HEK293T (cell line): ENCODE measurements at regions not wholly inside any gene's neighbourhood (a gene's known extent, or its start where the extent isn't known, plus 50 kb on each side); places are given as distances from the start of the nearest gene placed in this dataset.

Experiments
- BHLHE40 ChIP-seq: fragments of 450-650 bp; IDR thresholded peaks from 2 replicates; pipeline ENCODE4 v1.6.1; 2016; ENCODE audit warnings: mild to moderate bottlenecking, moderate library complexity, borderline replicate concordance
- ELF4 ChIP-seq: fragments of 450-650 bp; IDR thresholded peaks from 2 replicates; pipeline ENCODE4 v1.6.1; 2017; ENCODE audit warnings: antibody characterized with exemption
- FOXA1 ChIP-seq: fragments of 450-650 bp; IDR thresholded peaks from 2 replicates; pipeline ENCODE4 v1.6.1; 2016; ENCODE audit warnings: mild to moderate bottlenecking
- FOXK2 ChIP-seq: fragments of 450-650 bp; IDR thresholded peaks from 2 replicates; pipeline ENCODE4 v1.6.1; 2016; ENCODE audit warnings: mild to moderate bottlenecking
- FOXM1 ChIP-seq: fragments of 450-650 bp; IDR thresholded peaks from 2 replicates; pipeline ENCODE4 v1.6.1; 2017; ENCODE audit warnings: mild to moderate bottlenecking, borderline replicate concordance
- HDGF ChIP-seq: fragments of 450-650 bp; IDR thresholded peaks from 2 replicates; pipeline ENCODE4 v1.6.1; 2017; ENCODE audit warnings: antibody characterized with exemption, borderline replicate concordance
- L3MBTL2 ChIP-seq: fragments of 450-650 bp; conservative IDR thresholded peaks from 2 replicates; pipeline ENCODE4 v1.6.1; 2016; ENCODE audit warnings: mild to moderate bottlenecking
- NFRKB ChIP-seq: fragments of 450-650 bp; IDR thresholded peaks from 2 replicates; pipeline ENCODE4 v1.6.1; 2016; ENCODE audit warnings: mild to moderate bottlenecking, moderate library complexity
- SP1 ChIP-seq: fragments of 450-650 bp; IDR thresholded peaks from 2 replicates; pipeline ENCODE4 v1.6.1; 2017
- TARDBP ChIP-seq: fragments of 450-650 bp; IDR thresholded peaks from 2 replicates; pipeline ENCODE4 v1.6.1; 2016

DNA sequence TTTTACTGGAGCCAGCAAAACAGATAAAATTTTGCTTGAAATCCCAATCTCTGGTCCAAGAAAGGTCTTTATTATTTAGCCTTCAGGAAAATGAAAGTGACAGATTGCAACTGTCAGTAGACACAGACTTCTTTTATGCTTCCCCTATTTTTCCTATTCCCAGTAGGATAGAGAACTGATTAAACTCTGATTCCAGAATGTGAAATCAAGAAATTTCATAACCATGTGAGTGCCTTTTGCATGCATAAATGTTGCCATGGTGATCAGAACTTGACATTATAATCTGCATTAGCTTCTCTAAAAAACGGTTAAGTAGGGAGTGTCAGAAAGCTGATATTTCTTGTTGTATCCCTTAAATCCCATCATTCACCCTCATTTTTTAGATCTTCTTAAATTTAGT is 255.2 kb upstream of the GABRA2 start:
- TF ChIP-seq SP1 (no peak), NFRKB (no peak), FOXA1 (no peak), L3MBTL2 (no peak), TARDBP (no peak), ELF4 (no peak), HDGF (no peak), FOXM1 (no peak), FOXK2 (no peak), BHLHE40 (no peak)
